Keratinocyte (primary cell): ENCODE measurements at regions not wholly inside any gene's neighbourhood (a gene's known extent, or its start where the extent isn't known, plus 50 kb on each side); places are given as distances from the start of the nearest gene placed in this dataset.

Experiments used
- DNase-seq: peaks from one replicate; pipeline ENCODE4 v3.0.0-alpha.2; 2011; ENCODE audit warnings: low read depth, missing footprints, low spot score
- FAIRE-seq: peaks from 2 replicates; lab custom pipeline; 2011; peaks lifted over from hg19 to GRCh38; lab: Jason Lieb, UNC
- H2AFZ ChIP-seq: 2 replicates; pipeline ENCODE4 v1.6.0; 2012; ENCODE audit warnings: low read length, control low read depth, inconsistent platforms; ENCODE audit not compliant: control insufficient read depth
- H3K27ac ChIP-seq: 2 replicates; pipeline ENCODE4 v1.5.1; 2011; ENCODE audit warnings: low read length; ENCODE audit not compliant: control insufficient read depth, insufficient read depth
- H3K27me3 ChIP-seq: 3 replicates; pipeline ENCODE4 v1.6.0; 2011; ENCODE audit warnings: low read length; ENCODE audit not compliant: control insufficient read depth, insufficient read depth; ENCODE audit errors: extremely low read depth
- H3K36me3 ChIP-seq, 2 experiments: 2 replicates in 1 of 2; 3 replicates in 1 of 2; pipeline ENCODE4 v1.5.1; 2011; ENCODE audit warnings: low read length in 2 of 2, mild to moderate bottlenecking in 1 of 2; ENCODE audit not compliant: control insufficient read depth in 2 of 2, insufficient read depth in 2 of 2; ENCODE audit errors: extremely low read depth in 1 of 2
- H3K4me1 ChIP-seq: 3 replicates; pipeline ENCODE4 v1.5.1; 2011; ENCODE audit warnings: low read length; ENCODE audit not compliant: control insufficient read depth, insufficient read depth; ENCODE audit errors: extremely low read depth
- H3K4me2 ChIP-seq: 3 replicates; pipeline ENCODE4 v1.6.0; 2011; ENCODE audit warnings: low read depth, low read length; ENCODE audit not compliant: control insufficient read depth, insufficient read depth; ENCODE audit errors: extremely low read depth
- H3K4me3 ChIP-seq, 3 experiments: fragments of 200-600 bp in 1 of 3; sonication (generic) in 1 of 3; 2 replicates in 2 of 3; 3 replicates in 1 of 3; pipeline ENCODE4 v1.5.1; 2011 to 2016; ENCODE audit warnings: low read length in 3 of 3, mild to moderate bottlenecking in 3 of 3, control low read depth in 2 of 3, inconsistent platforms in 1 of 3, low read depth in 1 of 3, mixed read lengths in 1 of 3, mixed run types in 1 of 3, moderate library complexity in 1 of 3; ENCODE audit not compliant: control insufficient read depth in 2 of 3, insufficient read depth in 2 of 3; ENCODE audit errors: extremely low read depth in 1 of 3
- H3K79me2 ChIP-seq: 2 replicates; pipeline ENCODE4 v1.6.0; 2012; ENCODE audit warnings: low read length; ENCODE audit not compliant: control insufficient read depth, insufficient read depth
- H3K9ac ChIP-seq: 3 replicates; pipeline ENCODE4 v1.6.0; 2011; ENCODE audit warnings: low read length; ENCODE audit not compliant: control insufficient read depth, insufficient read depth; ENCODE audit errors: extremely low read depth
- H3K9me1 ChIP-seq: 3 replicates; pipeline ENCODE4 v1.6.0; 2011; ENCODE audit warnings: low read length; ENCODE audit not compliant: control insufficient read depth, insufficient read depth; ENCODE audit errors: extremely low read depth
- H3K9me3 ChIP-seq: 2 replicates; pipeline ENCODE4 v1.5.1; 2012; ENCODE audit warnings: low read depth, low read length; ENCODE audit not compliant: control insufficient read depth
- H4K20me1 ChIP-seq: 3 replicates; pipeline ENCODE4 v1.6.0; 2011; ENCODE audit warnings: low read length; ENCODE audit not compliant: control insufficient read depth, insufficient read depth; ENCODE audit errors: extremely low read depth
- CTCF ChIP-seq, 3 experiments: IDR thresholded peaks in 1 of 3; conservative IDR thresholded peaks in 1 of 3; optimal IDR thresholded peaks in 1 of 3; 2 replicates in 2 of 3; 3 replicates in 1 of 3; pipeline versions ENCODE3 to v1.5.1; 2011; ENCODE audit warnings: low read length in 3 of 3, mild to moderate bottlenecking in 3 of 3, moderate library complexity in 2 of 3, control low read depth in 1 of 3, inconsistent platforms in 1 of 3; ENCODE audit not compliant: insufficient read depth in 2 of 3; ENCODE audit errors: extremely low read depth in 1 of 3
- EZH2 ChIP-seq: IDR thresholded peaks from one replicate; pipeline ENCODE4 v1.6.1; 2012; ENCODE audit warnings: inconsistent platforms, mild to moderate bottlenecking, low read length, moderate library complexity
- dilution Hi-C: fragments of 300-500 bp; cut with MboI; formaldehyde crosslinking; loops from one replicate; pipeline ENCODE4 v1.7.0; 2020; ENCODE audit warnings: low sequenced_read_pairs; ENCODE audit not compliant: extremely low pct_ligation_motif_present

GRCh38 chr3:84100861-84101260, 857.9 kb upstream of the CADM2 start:
- Histone ChIP-seq H4K20me1 (no peaks in the 10 kb centered on the region), H3K9me3 (no peaks in the 10 kb centered on the region), H3K27me3 (no peaks in the 10 kb centered on the region), H3K36me3 (no peaks in the 10 kb centered on the region), H3K9me1 (no peaks in the 10 kb centered on the region), H3K79me2 (no peaks in the 10 kb centered on the region), H3K4me1 (no peaks in the 10 kb centered on the region), H3K4me3 (no peak overlapping the region), H3K4me2 (no peak overlapping the region), H3K9ac (no peak overlapping the region), H2AFZ (no peak overlapping the region), H3K27ac (no peak overlapping the region)
- TF ChIP-seq CTCF (optimal IDR thresholded peaks at IDR 0.05 in 1 of 3, IDR thresholded peaks at IDR 0.05 in 1 of 3, conservative IDR thresholded peaks at IDR 0.05 in 1 of 3; ENCODE audit: extremely low read depth in 1 of 3, insufficient read depth in 2 of 3, low read length in 3 of 3) (no peak), EZH2 (no peak)
- DNase-seq (no peak), FAIRE-seq (no peak)
- dilution Hi-C loops: no loop called here

GRCh38 chr3:84108442-84108971, 850.3 kb upstream of the CADM2 start:
- no peaks in the 10 kb centered on the region for H3K9me3 ChIP-seq
- dilution Hi-C loops: no loop called here
- H3K9me1 ChIP-seq: no peaks in the 10 kb centered on the region
- FAIRE-seq (peak; percentile 81), DNase-seq (peak; percentile 79)
- peak overlapping the region; percentile 27 to 65 (median 47) for H3K4me3 ChIP-seq
- peaks cover 36% of the 10 kb centered on the region for H3K4me1 ChIP-seq
- peak overlapping the region; percentile 61 for H2AFZ ChIP-seq
- H3K27me3 ChIP-seq: no peaks in the 10 kb centered on the region
- H4K20me1 ChIP-seq: no peaks in the 10 kb centered on the region
- H3K36me3 ChIP-seq: no peaks in the 10 kb centered on the region
- H3K9ac ChIP-seq: peak overlapping the region; percentile 70
- H3K27ac ChIP-seq: peak overlapping the region; percentile 92
- TF ChIP-seq CTCF (optimal IDR thresholded peaks at IDR 0.05 in 1 of 3, IDR thresholded peaks at IDR 0.05 in 1 of 3, conservative IDR thresholded peaks at IDR 0.05 in 1 of 3; ENCODE audit: extremely low read depth in 1 of 3, insufficient read depth in 2 of 3, low read length in 3 of 3): no peak
- TF ChIP-seq EZH2: no peak
- H3K4me2 ChIP-seq: peak overlapping the region; percentile 82
- no peaks in the 10 kb centered on the region for H3K79me2 ChIP-seq
